Right cardiac atrium (tissue), 5 donors: ENCODE measurements at regions not wholly inside any gene's neighbourhood (a gene's known extent, or its start where the extent isn't known, plus 50 kb on each side); places are given as distances from the start of the nearest gene placed in this dataset.
"Not testable (repeated sequence)": the region's sequence is repeated elsewhere in the genome, so short reads cannot be mapped to it uniquely, and the experiment has no call there.

Experiments used
- ATAC-seq, 2 donors: fragments of 200-7000 bp; cut with Tn5 transposase; one replicate each; pipeline versions ENCODE4 v1.8.0 to v1.9.1; 2020; ENCODE audit warnings: moderate library complexity in 2 of 2, mild to moderate bottlenecking in 1 of 2
- DNase-seq, 3 donors: peaks; one replicate each; pipeline ENCODE4 v3.0.0-alpha.2; 2020
- H3K27ac ChIP-seq: one replicate; pipeline ENCODE4 v1.5.1; 2013; ENCODE audit warnings: mild to moderate bottlenecking, low read length, control low read depth, moderate library complexity
- H3K27me3 ChIP-seq: one replicate; pipeline ENCODE4 v1.6.1; 2013; ENCODE audit not compliant: control insufficient read depth, insufficient read depth
- H3K4me1 ChIP-seq: one replicate; pipeline ENCODE4 v1.6.1; 2013; ENCODE audit warnings: low read length; ENCODE audit not compliant: control insufficient read depth, insufficient read depth
- H3K4me3 ChIP-seq: one replicate; pipeline ENCODE4 v1.5.1; 2013; ENCODE audit warnings: low read length, control low read depth
- H3K9me3 ChIP-seq: one replicate; pipeline ENCODE4 v1.6.1; 2013; ENCODE audit warnings: low read length; ENCODE audit not compliant: control insufficient read depth
- WGBS: extraction: QIAGEN DNeasy Blood & Tissue Kit; methylation state at CpG from one replicate; pipeline ENCODE4 v1.1.7; 2013; 5-methylcytosine and 5-hydroxymethylcytosine counted together
- intact Hi-C, 4 donors: fragments of 100-400 bp; cut with DNase I; formaldehyde crosslinking; loops; one replicate each; pipeline versions ENCODE4 v1.11.0 to v1.14.0; 2022 to 2023
- donor health status: healthy with polysubstance abuse.
- donor health status: DM: no; HTN: yes; CAD: no.
- donor health status: DM: no; HTN: no; CAD: no.
- donor health status: DM: no; HTN: yes; CAD: no; lungs with severe emphysema.
- donor health status: DM: yes; HTN: yes; CAD: no.

DNA sequence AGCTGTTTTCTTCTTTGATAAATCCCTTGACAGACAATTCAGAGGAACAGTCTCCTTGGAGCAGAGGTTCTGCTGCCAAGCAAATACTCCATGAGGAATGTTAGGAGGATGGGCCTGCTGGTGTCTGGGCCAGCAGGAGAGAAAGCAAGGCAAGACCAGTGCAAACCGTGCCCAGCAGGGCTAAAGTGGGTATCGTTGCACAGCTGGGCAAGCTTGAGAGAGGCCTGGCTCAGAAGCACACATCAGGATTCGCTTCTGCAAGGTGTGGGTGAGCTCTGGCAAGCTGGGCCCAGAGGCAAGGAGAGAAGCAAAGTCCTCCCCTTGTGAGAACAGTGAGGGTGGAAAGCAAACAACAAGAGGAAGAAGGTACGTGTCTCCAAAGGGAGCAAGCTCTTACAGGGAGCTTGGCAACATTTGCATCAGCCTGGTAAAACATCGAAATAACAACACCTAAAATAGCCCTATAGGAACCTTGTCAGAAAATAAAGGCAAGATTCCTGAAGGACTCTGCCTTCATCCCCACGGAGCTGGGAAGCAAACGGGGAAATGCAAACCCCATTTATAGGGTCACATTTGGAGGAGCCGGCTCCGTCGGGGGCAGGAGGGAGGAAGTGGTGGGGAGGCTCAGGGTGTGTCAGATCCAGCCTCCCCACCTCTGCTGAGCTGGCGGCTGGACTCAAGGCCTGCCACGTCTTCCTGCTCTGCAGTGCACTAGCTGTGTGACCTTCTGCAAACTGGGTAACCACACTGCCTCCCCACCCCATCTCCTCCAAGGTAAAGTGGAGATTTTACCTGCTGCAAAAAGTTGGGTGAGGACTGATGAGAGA, 62.3 kb upstream of the HIVEP3 start:
- ATAC-seq: no peak
- H3K27me3 ChIP-seq: no peaks in the 10 kb centered on the region
- peaks cover 3% of the 10 kb centered on the region for H3K4me1 ChIP-seq
- no peak for DNase-seq
- no peak overlapping the region for H3K27ac ChIP-seq
- H3K4me3 ChIP-seq: no peak overlapping the region
- intact Hi-C loops: no loop called here
- WGBS: 64% methylated on average over 12 of the region's 12 CpGs
- H3K9me3 ChIP-seq: no peaks in the 10 kb centered on the region

DNA sequence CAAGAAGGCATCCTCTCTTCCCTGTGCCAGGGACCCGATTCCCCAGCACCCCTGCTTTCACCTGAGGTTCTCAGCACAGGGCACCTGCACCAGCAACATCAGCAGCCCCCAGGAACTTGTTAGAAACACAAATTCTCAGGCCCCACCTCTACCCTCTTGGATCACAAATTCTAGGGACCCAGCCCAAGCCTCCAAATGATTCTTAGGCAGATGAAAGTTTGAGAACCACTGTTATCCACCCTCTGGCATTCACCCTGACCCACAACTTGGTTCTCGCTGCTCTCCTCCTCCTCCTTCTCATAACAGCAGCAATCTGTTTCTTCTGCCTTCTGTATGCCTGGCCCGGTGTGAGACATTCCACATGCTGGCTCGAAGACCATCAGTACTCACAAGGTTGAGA, 60.3 kb upstream of the HIVEP3 start:
- 93% methylated on average over 4 of the region's 4 CpGs for whole genome bisulfite sequencing
- peaks cover 3% of the 10 kb centered on the region for H3K4me1 ChIP-seq
- DNase-seq (no peak), ATAC-seq (no peak)
- no peak overlapping the region for H3K27ac ChIP-seq
- H3K9me3 ChIP-seq: no peaks in the 10 kb centered on the region
- intact Hi-C loops: no loop called here
- no peaks in the 10 kb centered on the region for H3K27me3 ChIP-seq
- H3K4me3 ChIP-seq: no peak overlapping the region

DNA sequence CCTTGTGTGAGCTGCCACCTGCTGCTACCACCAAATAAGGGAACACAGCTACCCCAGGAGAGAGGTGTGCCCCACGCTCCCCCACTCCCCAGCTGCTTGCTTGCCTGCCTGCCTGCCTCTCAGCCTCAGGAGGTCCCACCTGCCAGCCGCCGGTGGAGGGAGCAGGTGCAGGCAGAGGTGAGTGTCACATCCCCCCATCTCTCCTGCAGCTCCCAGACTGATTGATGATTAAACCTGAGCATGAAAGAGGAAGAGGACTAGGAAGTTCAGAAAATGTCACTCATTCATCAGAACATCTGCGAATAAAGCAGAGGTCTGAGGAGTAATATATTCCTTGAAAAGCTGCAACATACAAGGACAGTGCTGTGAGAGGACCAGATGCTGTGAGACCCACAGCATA, 58.6 kb upstream of the HIVEP3 start:
- intact Hi-C loops: no loop called here
- no peak for ATAC-seq
- WGBS: 86% methylated on average over 4 of the region's 4 CpGs

DNA sequence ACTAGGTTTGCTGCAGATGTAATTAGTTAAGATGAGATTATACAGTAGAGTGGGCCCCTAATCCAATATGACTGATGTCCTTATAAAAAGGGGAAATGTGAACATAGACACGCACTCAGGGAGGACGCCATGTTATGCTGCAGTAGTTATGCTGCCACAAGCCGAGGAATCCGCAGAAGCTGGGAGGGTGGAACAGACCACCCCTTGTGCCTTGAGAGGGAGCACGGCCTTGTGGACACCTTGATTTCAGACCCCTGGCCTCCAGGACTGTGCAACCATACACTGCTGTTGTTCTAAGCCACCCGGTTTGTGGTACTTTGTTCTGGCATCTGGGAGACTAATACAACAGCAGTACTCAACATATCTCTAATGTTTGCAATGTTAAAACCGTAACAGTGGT, 57.9 kb upstream of the HIVEP3 start:
- DNase-seq (no peak), ATAC-seq (no peak)
- Histone ChIP-seq H3K9me3 (no peaks in the 10 kb centered on the region), H3K4me1 (peaks cover 3% of the 10 kb centered on the region), H3K27me3 (no peaks in the 10 kb centered on the region), H3K4me3 (no peak overlapping the region), H3K27ac (no peak overlapping the region)
- intact Hi-C loops: no loop called here
- 95% methylated on average over 7 of the region's 7 CpGs for WGBS

More for the DNA sequence above, 58.6 kb upstream of the HIVEP3 start:
- no peak for DNase-seq
- H3K4me1 ChIP-seq: peaks cover 3% of the 10 kb centered on the region
- no peaks in the 10 kb centered on the region for H3K9me3 ChIP-seq
- no peaks in the 10 kb centered on the region for H3K27me3 ChIP-seq
- no peak overlapping the region for H3K4me3 ChIP-seq
- H3K27ac ChIP-seq: no peak overlapping the region

DNA sequence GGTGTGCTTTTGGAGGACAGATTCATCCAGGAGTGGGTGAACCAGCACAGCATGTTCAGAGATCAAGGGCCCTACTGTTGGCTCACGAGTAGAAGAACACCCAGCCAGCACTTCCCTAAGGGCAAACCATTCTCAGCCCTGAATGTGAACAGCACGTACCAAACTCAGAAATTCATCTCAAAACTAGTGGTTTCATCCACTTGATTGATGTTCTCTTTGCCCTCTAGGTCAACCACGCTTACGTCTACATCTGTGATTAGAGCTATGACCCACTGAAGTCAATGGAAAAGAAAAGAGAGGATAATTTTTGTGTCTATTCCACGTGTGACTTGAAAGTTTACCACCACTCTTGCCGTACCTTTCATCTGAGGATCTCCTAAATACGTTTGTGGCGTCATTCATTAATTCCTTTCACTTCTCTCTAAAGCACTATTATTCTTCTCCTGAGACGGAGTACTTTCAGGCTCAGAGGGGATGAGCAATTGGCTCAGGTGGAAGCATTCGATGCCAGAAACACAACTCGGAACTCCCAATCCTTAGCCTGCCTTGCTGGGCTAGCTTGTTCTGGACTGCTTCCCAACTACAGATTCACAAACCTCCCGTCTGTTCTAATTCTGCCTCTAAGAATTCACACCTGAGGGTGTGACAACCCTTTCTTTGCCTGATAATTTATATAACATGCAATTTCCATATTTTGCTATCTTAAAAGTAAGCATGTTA, 57.3 kb upstream of the HIVEP3 start:
- Histone ChIP-seq H3K27me3 (no peaks in the 10 kb centered on the region), H3K4me1 (peaks cover 3% of the 10 kb centered on the region), H3K27ac (no peak overlapping the region), H3K9me3 (no peaks in the 10 kb centered on the region), H3K4me3 (no peak overlapping the region)
- DNase-seq (no peak), ATAC-seq (no peak)
- 82% methylated on average over 12 of the region's 12 CpGs for WGBS
- intact Hi-C loops: no loop called here

DNA sequence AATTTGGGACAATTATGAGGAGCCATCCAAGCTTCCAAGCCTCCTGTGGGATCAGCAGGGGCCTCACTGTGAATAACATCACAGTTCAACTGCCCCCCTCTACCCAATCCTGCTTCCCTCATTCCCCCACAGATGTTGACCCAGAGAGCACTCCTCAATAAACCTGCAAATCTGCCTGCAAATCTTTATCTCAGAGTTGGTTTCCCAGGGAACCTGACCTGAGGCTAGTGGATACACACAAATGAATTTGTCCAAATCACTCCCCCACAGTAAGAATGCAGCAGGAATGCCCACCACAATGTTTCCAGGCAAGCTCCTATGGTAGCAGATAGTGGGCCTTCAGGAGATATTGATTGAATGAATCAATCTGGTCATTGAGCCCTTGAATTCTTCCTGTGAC, 56.4 kb upstream of the HIVEP3 start:
- Histone ChIP-seq H3K9me3 (no peaks in the 10 kb centered on the region), H3K4me1 (no peaks in the 10 kb centered on the region), H3K4me3 (no peak overlapping the region), H3K27ac (no peak overlapping the region), H3K27me3 (no peaks in the 10 kb centered on the region)
- intact Hi-C loops: no loop called here
- ATAC-seq (no peak), DNase-seq (no peak)

DNA sequence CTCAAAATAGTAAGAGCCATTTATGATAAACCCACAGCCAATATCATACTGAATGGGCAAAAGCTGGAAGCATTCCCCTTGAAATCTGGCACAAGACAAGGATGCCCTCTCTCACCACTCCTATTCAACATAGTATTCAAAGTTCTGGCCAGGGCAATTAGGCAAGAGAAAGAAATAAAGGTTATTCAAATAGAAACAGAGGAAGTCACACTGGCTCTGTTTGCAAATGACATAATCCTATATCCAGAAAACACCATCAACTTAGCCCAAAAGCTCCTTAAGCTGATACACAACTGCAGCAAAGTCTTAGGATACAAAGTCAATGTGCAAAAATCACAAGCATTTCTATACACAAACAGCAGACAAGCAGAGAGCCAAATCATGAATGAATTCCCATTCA, 49.8 kb upstream of the HIVEP3 start:
- H3K4me3 ChIP-seq, H3K27ac ChIP-seq, H3K4me1 ChIP-seq, DNase-seq, H3K9me3 ChIP-seq, H3K27me3 ChIP-seq, ATAC-seq, intact Hi-C loops: not testable (repeated sequence)
